Gastroesophageal sphincter (tissue), 4 donors: ENCODE measurements at regions not wholly inside any gene's neighbourhood (a gene's known extent, or its start where the extent isn't known, plus 50 kb on each side); places are given as distances from the start of the nearest gene placed in this dataset.

Experiments used
- ATAC-seq: fragments of 150-250 bp; one replicate; pipeline ENCODE4 v1.9.1; 2016; ENCODE audit warnings: mild to moderate bottlenecking, moderate library complexity
- H3K27ac ChIP-seq, 4 donors: fragments of 200-600 bp; sonication (generic) in 3 of 4; 1 replicate in 3 of 4; 2 replicates in 1 of 4; pipeline ENCODE4 v1.5.1; 2016 to 2019
- H3K27me3 ChIP-seq: fragments of 200-600 bp; sonication (generic); one replicate; pipeline ENCODE4 v1.5.1; 2019
- H3K36me3 ChIP-seq, 2 donors: fragments of 200-600 bp; sonication (generic); one replicate each; pipeline ENCODE4 v1.5.1; 2019; ENCODE audit warnings: control low read depth in 1 of 2
- H3K4me1 ChIP-seq, 3 donors: fragments of 200-600 bp; sonication (generic); 1 replicate in 2 of 3; 2 replicates in 1 of 3; pipeline ENCODE4 v1.5.1; 2016 to 2019; ENCODE audit warnings: control low read depth in 2 of 3
- H3K4me3 ChIP-seq, 2 donors: fragments of 200-600 bp; sonication (generic); one replicate each; pipeline ENCODE4 v1.5.1; 2019; ENCODE audit warnings: mild to moderate bottlenecking in 1 of 2, moderate library complexity in 1 of 2
- H3K9me3 ChIP-seq, 3 donors: fragments of 200-600 bp; sonication (generic); one replicate each; pipeline ENCODE4 v1.5.1; 2017 to 2019; ENCODE audit warnings: control low read depth in 2 of 3
- CTCF ChIP-seq, 4 experiments: fragments of 200-600 bp in 2 of 4; fragments of 450-650 bp in 2 of 4; sonication (generic) in 1 of 4; IDR thresholded peaks; one replicate each; pipeline ENCODE4 v1.5.1; 2017 to 2019; ENCODE audit warnings: antibody characterized with exemption in 4 of 4, mild to moderate bottlenecking in 2 of 4, moderate library complexity in 2 of 4
- EP300 ChIP-seq: sonication (generic); formaldehyde crosslinking; IDR thresholded peaks from one replicate; pipeline ENCODE4 v1.6.1; 2017; ENCODE audit warnings: antibody characterized with exemption, mild to moderate bottlenecking
- POLR2A ChIP-seq, 2 donors: fragments of 450-650 bp; IDR thresholded peaks; one replicate each; pipeline ENCODE4 v1.6.1; 2017; ENCODE audit warnings: antibody characterized with exemption in 2 of 2, mild to moderate bottlenecking in 2 of 2, moderate library complexity in 1 of 2
- POLR2AphosphoS5 ChIP-seq: sonication (generic); formaldehyde crosslinking; IDR thresholded peaks from one replicate; pipeline ENCODE4 v1.6.1; 2017; ENCODE audit warnings: antibody characterized with exemption
- WGBS, 2 donors: methylation state at CpG; one replicate each; pipeline ENCODE4 v1.1.5; 2018; ENCODE audit warnings: low coverage in 1 of 2; 5-methylcytosine and 5-hydroxymethylcytosine counted together

GRCh38 chr22:47940211-47940610 is 1177.8 kb downstream of the TBC1D22A start:
- WGBS, 2 donors = 89 to 90% methylated on average over 6 of the region's 6 CpGs
- TF ChIP-seq CTCF (IDR thresholded peaks at IDR 0.05) (no peak), POLR2A (IDR thresholded peaks at IDR 0.05) (no peak), EP300 (no peak), POLR2AphosphoS5 (no peak)
- H3K4me1 ChIP-seq = no peaks in the 10 kb centered on the region
- ATAC-seq = no peak
- H3K27ac ChIP-seq = no peak overlapping the region
- H3K36me3 ChIP-seq = no peaks in the 10 kb centered on the region
- H3K4me3 ChIP-seq = no peak overlapping the region
- H3K9me3 ChIP-seq = peaks cover 0 to 8% (median 0%) of the 10 kb centered on the region in 3 donors
- H3K27me3 ChIP-seq = peaks cover 22% of the 10 kb centered on the region

- Histone ChIP-seq H3K36me3 (no peaks in the 10 kb centered on the region), H3K27me3 (peaks cover 15% of the 10 kb centered on the region), H3K9me3 (peaks cover 0 to 30% (median 0%) of the 10 kb centered on the region in 3 donors), H3K4me3 (no peak overlapping the region), H3K27ac (no peak overlapping the region), H3K4me1 (no peaks in the 10 kb centered on the region)
- TF ChIP-seq EP300 = no peak
- TF ChIP-seq POLR2AphosphoS5 = no peak
- no peak for TF ChIP-seq CTCF (IDR thresholded peaks at IDR 0.05)
- TF ChIP-seq POLR2A (IDR thresholded peaks at IDR 0.05) = no peak
- WGBS, 2 donors = 40 to 67% methylated on average over 1 of the region's 3 CpGs
- no peak for ATAC-seq
These were observed 1171.4 kb downstream of the TBC1D22A start for GRCh38 chr22:47933891-47934290.

GRCh38 chr22:47933226-47933625 is 1170.8 kb downstream of the TBC1D22A start:
- H3K27ac ChIP-seq = no peak overlapping the region
- no peaks in the 10 kb centered on the region for H3K36me3 ChIP-seq
- WGBS, 2 donors = 76 to 100% methylated on average over 1 to 4 of the region's 4 CpGs
- H3K27me3 ChIP-seq = peaks cover 15% of the 10 kb centered on the region
- ATAC-seq = no peak
- no peaks in the 10 kb centered on the region for H3K4me1 ChIP-seq
- TF ChIP-seq EP300 (no peak), CTCF (IDR thresholded peaks at IDR 0.05) (no peak), POLR2AphosphoS5 (no peak), POLR2A (IDR thresholded peaks at IDR 0.05) (no peak)
- no peak overlapping the region for H3K4me3 ChIP-seq
- peaks cover 0 to 30% (median 0%) of the 10 kb centered on the region in 3 donors for H3K9me3 ChIP-seq

GRCh38 chr22:47929646-47930185 is 1167.3 kb downstream of the TBC1D22A start:
- Histone ChIP-seq H3K27me3 (peaks cover 25% of the 10 kb centered on the region), H3K27ac (no peak overlapping the region), H3K9me3 (peaks cover 0 to 23% (median 0%) of the 10 kb centered on the region in 3 donors), H3K4me3 (no peak overlapping the region), H3K4me1 (no peaks in the 10 kb centered on the region), H3K36me3 (no peaks in the 10 kb centered on the region)
- no peak for ATAC-seq
- WGBS, 2 donors = 42% methylated on average over 4 of the region's 4 CpGs; no CpG with 5 or more reads in 1 of the 2 donors
- no peak for TF ChIP-seq POLR2A (IDR thresholded peaks at IDR 0.05)

- peaks cover 25% of the 10 kb centered on the region for H3K27me3 ChIP-seq
- H3K4me3 ChIP-seq = no peak overlapping the region
- 53 to 54% methylated on average over 4 of the region's 5 CpGs for WGBS, 2 donors
- no peaks in the 10 kb centered on the region for H3K4me1 ChIP-seq
- no peak for ATAC-seq
- no peaks in the 10 kb centered on the region for H3K36me3 ChIP-seq
- TF ChIP-seq CTCF (IDR thresholded peaks at IDR 0.05) = no peak
- peaks cover 0 to 24% (median 0%) of the 10 kb centered on the region in 3 donors for H3K9me3 ChIP-seq
- H3K27ac ChIP-seq = no peak overlapping the region
These were observed 1166.6 kb downstream of the TBC1D22A start for GRCh38 chr22:47929073-47929472.
